ENCODE measurements at regions not wholly inside any gene's neighbourhood (a gene's known extent, or its start where the extent isn't known, plus 50 kb on each side); places are given as distances from the start of the nearest gene placed in this dataset.
"Not testable (repeated sequence)": the region's sequence is repeated elsewhere in the genome, so short reads cannot be mapped to it uniquely, and the experiment has no call there.

DNA sequence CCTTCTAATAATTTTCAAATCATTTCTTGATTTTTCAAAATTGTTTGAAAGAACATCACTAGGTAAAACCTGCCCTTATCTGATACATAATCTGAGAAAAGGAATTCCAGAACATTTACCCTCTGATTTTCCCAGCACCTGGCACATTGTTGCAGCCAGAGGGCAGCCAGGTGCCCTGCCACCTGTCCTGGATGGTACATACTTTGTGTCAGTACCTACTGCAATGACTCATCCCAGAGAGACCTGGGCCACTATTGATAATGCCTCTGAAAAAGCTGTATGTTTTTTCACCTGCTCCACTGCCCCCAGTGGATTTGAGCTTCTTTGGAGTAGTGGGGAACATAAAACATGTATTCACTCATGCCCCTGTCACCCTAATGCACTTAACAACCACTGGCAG, 648.9 kb upstream of the GBE1 start:
- DNase-seq (ENCODE audit: low read depth): no peak

DNA sequence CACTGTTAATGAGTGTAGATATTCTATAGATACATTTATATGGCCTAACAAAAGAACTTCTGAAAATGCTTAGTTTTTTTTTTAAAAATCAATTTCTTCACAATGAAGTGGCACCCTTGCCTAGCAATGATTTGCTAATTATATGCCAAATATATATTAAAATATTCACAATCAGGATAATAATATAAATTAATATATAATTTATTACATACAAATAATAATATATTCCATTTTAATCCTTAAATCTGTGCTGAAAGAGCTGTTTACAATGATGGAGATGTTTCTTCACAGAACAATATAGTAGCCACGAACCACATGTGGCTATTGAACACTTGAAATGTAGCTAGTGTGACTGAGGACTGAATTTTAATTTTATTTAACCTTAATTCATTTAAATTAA, 648.4 kb upstream of the GBE1 start:
- DNase-seq (ENCODE audit: low read depth): no peak

DNA sequence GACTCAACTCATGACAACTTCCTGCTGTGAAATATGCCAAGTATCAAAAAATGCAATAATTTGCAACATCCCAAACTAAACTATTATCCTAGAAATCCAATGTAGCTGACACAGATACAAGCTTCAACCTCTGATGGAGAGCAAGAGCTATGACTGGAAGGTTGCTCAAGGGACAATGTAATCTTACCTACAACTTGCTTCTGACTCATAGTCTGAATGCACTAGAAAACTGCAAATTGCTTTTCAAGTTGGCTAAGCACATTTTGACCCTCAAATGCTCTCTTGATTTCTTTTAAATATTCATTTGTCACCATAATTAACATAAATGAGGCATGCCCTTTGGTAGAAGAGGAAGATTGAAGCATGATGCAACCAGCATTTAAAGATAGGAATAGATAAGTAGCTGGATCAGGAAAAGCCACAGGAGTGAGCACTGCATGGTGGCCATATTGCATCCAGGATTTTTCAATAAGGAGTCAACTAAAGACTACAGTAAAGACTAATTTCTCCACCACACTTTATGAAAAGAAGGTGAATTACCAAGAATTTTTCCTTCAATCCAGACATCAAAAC, 630.8 kb upstream of the GBE1 start:
- DNase-seq (ENCODE audit: low read depth): no peak

DNA sequence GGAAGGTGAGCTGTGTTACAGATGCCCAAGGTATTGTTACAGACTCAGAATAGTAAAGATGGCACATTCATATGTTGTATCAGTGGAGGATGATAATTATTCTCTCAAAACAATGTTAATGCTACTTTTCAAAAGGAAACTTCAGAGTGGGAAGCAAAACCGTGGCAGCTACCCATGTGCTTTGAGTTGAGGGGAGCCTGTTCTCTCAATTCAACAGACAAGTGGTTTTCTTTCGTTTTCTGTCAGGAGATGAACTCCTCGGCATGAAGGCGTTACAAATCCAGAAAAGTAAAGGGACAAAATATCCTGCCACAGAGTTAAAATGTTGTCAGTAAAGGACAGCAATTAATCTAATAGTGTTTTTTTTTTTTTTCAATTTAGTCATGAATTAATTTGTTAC, 629.4 kb upstream of the GBE1 start:
- no peak for DNase-seq (ENCODE audit: low read depth)

DNA sequence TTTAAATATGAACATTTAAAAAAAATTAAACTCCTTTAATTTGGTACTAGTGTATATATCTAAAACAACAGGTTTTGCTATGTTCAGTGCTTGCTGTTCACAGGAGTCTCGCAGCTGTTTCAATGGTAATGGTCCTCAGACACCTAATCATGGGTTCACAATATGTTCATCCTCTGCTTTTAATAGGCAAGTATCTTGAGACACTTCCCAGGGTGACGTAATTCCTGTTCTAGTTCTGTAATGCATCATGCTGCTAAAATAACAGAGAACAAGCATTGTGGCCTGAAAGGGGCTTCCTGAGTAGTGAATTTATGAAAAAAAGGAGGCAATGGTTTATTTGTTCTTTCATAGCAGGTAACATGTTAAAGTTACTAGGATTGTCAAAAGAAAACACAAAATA, 625.2 kb upstream of the GBE1 start:
- DNase-seq (ENCODE audit: low read depth): no peak

DNA sequence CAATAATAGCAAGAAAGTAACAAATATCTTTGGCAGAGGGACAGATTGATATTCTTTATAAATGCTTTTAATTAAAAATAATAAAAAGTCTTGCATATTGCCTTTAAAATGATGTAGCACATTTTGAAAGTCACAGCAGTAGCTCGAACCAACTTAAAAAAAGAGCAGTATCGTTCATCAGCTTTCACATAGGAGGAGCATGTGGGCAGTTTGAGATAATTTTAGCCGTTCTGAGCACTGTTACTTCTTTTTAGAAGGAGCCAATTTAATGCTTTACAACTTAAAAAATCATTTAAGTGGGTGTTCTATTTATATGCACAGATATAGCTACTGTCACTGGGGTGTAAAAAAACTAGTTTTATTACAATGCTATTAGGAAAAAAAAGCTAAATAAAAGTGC, 622.7 kb upstream of the GBE1 start:
- no peak for DNase-seq (ENCODE audit: low read depth)

DNA sequence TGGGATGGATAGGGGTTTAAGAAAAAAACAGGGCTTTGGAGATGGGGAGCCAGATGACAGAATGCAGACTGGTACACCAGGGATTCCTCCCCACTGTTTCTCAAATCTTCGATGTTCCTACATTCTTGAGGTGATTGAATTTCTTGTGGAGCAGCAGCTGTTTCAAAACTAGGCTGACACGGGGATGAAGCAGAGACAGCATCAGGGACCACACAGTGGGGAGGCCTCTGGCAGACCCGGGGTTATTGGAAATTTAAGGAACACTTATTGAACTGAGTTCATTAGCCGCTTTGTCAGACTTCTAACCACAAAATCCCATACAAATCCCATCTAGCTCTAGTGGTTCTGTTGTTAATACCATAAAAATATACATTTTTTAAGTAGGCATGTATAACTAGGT, 621.4 kb upstream of the GBE1 start:
- DNase-seq (ENCODE audit: low read depth): no peak

DNA sequence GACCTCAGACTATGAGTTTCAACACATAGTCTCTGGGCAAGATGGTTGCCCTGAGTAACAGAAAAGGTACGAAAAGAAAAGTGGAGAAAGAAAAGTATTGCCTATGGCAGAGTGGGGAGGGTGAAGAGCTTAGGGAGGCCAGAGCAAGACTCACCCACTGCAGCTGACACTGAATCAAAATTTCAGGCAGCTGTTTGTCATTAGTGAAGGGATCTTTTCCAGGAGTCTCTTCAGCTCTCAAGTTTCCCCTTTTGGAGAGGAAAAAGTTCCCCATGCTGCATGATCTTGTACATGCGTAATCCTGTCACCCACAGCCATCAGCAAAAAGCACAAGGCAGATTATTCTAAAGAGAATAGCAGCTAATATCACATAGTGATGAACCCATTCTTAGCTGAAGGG, 616.9 kb upstream of the GBE1 start:
- DNase-seq (ENCODE audit: low read depth): no peak

DNA sequence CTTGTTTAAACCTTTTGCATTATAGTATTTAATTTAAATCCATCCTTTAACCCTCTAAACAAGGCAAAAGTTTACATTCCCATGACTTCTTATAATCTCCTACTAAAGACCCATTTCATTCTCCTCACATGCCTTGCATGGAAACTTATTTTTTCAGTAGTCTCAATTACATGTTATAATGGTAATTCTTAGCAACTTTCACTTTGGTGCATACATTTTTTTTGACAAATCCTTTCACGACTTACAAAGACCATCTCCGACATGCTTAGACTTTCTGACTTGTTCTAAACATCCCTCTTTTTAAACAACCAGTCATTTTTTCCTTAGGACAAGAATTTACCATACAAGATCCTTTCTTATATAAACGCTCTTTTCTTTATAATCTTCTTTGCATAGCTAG, 615.4 kb upstream of the GBE1 start:
- no peak for DNase-seq (ENCODE audit: low read depth)

DNA sequence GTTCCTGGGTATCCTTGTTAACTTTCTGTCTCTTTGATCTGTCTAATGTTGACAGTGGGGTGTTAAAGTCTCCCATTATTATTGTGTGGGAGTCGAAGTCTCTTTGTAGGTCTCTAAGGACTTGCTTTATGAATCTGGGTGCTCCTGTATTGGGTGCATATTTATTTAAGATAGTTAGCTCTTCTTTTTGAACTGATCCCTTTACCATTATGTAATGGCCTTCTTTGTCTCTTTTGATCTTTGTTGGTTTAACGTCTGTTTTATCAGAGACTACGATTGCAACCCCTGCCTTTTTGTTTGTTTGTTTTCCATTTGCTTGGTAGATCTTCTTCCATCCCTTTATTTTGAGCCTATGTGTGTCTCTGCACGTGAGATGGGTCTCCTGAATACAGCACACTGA, 612.4 kb upstream of the GBE1 start:
- DNase-seq (ENCODE audit: low read depth): not testable (repeated sequence)

DNA sequence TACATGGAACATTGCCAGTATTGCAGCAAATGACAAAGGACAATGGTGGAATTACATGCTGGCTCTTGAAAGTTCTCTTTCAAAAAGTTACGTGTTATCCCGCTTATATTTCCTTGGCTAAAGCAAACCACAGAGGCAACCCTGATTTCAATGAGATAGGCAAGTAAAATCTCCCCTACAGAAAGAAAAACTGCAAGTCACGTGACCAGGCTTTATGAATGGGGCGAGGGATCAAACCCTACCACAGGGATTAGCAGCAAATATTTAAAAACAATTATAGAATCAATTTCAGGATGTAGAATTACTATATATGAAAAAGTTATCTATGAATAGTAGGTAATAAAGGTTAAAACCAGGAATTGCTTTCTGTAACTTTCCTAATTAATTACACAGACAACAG, 603.4 kb upstream of the GBE1 start:
- no peak for DNase-seq (ENCODE audit: low read depth)

DNA sequence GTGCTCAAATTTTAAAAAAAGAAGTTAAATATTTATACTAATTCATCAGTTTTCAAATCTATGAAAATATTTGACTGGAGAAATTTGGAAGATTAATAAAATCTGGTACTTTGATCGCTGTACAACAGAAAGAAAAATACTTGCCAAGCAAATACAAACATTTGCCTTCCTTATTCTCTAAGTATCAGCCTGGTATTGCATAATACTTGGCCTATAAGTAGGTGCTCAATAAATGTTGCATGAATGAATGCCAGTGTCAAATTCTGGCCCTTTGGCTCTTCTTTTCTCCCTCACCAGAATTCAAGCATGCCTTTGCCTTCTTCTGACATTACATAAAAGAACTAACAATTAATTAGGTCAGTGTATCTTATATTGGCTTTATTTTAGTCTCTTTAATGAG, 601.7 kb upstream of the GBE1 start:
- no peak for DNase-seq (ENCODE audit: low read depth)

DNA sequence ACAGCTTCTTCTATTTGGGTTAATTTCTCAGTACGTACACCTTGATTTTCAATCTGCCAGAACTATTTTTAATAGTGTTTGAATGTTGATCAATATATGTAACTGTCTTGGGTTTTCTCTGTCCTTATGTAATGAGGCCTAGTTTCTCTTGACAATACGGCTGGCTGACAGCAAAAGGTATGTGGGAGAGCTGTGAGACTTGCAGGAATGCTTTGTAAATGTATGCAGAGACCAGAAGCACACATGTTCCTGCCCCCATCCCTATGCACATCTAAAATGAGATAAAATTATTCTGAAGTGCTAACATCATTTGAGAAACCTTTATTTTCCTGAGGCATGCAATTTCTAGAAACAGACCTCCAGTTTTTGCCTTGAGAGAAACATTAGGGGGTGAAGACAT, 593.8 kb upstream of the GBE1 start:
- no peak for DNase-seq (ENCODE audit: low read depth)

DNA sequence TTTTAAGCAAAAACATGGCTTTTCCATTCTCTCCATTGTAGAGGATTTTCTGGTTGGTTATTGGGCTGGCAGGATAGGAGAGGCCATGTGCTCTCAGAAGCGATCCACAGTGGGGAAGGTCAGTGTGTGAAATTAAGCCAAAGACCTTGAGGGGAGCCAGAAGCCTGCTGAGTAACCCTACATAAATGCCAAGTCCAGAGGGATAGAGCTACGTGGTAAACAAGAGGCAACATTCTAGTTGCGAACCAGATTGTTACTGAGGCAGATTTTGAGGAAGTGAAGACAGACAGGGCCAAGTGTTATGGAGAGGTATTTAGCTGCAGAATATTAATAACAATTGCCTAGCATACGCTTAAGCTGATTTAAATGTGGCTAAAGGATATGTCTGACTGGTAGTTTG, 592.8 kb upstream of the GBE1 start:
- DNase-seq (ENCODE audit: low read depth): no peak

DNA sequence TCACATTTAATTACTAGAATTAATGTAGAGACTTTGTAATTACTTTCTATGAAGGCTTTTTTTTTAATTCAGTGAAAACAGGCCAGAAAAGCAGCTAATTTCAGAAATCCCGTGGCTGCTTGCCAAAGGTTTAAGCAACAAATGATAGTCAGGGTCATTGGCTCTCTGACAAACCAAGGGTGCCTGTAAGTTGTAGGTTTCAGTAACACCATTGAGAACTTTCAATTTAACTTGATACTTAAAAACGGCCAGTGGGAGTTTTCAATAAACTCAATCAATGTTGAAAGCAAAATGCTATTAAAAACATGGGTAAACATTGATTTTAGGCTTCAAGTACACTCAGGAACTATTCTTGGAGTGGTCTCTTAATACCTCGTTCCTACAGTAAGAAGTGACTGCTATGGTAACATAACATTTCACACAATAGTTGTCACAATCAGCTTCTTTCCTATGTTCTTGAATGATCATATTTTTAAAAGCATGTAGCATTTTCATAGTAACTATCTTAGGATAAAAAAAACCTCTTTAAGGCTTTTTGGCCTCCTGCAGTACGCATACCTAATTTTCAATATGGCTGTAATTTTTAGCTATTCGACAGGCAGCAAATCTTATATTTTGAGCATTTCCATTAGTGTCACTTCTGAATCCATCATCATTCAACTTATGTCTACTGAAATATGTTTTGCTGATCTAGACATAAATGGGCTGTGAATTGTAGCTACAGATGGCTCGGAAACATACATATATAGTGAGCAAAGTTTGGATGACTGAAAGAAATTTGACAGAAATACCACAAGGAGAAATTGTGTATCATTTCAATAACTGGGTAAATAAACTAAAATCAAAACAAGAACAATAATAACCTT, 592.1 kb upstream of the GBE1 start:
- no peak for DNase-seq (ENCODE audit: low read depth)

DNA sequence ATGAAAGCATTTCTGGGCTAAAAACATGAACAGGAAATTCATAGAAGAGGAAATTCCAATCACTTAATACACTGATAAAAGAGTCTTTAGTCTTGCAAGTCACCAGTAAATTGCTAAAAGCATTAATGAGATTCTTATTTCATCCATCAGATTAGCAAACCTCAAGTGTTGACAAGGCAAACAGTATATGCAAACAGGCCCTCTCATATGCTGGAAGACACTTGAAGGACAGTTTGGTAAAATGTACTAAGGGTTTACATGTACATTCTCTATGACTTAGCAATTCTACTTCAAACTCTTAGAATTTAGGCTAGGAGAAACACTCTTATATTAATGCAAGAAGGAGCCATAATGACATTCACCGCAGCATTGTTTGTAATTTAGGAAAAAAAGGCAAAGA, 586.1 kb upstream of the GBE1 start:
- DNase-seq (ENCODE audit: low read depth): no peak

DNA sequence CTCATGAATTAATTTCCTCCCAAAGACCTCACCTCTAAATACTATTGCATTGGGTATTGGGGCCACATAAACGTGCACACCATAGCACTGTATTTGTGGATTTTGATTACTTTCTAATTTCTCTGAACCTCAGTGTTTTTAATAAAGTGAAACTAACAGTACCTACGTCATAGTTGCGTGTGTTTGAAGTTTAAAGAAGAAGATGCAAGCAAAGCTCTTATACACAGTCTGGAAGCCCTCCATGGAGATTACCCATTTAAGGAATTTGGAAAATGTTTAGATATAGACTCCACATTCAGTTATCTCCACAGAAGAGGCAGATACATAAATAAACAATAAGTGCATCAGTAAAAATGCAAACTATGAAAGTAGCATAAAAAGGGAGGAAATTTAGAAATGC, 581.1 kb upstream of the GBE1 start:
- no peak for DNase-seq (ENCODE audit: low read depth)

DNA sequence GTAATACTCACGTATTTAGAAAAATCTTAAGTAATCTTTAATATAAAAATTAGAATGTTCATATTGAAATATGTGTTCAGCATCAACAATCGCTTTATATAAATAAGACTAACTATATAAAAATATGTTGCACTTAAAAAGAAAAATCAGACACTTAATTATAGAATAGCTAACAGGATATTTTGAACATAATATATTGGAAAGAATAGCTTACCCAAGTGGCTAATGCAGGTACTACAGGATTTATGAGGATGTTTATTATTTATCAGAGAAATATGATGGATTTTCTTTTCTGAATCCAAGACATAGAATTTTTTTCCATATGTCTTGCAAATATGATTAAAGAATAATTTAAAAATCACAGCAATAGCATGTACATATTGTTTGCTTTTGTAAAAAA, 567.9 kb upstream of the GBE1 start:
- no peak for DNase-seq (ENCODE audit: low read depth)

DNA sequence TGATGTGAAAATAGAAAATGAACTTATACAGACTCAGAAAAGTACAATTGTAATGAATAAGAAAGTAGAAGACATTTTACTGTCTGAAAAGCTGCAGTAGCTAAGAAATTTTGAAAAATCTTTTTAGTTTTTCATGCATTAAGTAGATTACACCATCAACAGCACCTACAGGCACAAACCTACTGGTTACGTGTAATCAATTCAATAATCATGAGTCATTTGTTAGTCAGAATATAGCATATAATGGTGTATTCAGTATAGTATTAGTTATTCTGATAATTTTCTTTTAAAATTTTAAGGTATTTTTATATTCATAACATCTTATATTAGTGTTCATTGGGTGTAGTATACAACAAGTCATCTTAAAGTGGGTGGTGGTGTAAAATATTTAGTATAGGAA, 550.5 kb upstream of the GBE1 start:
- no peak for DNase-seq (ENCODE audit: low read depth)

DNA sequence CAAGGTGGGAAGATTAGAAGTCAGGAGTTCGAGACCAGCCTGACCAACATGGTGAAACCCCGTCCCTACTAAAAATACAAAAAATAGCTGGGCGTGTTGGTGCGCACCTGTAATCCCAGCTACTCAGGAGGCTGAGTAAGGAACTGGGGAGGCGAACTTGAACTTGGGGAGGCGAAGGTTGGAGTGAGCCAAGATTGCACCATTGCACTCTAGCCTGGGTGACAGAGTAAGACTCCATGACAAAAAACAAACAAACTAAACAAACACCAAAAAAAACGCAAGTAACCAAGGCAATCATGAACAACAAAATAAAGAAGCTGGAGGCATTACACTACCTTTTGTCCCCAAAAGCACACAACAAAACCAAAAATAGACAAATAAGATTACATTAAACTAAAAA, 547.3 kb upstream of the GBE1 start:
- DNase-seq (ENCODE audit: low read depth): no peak

DNA sequence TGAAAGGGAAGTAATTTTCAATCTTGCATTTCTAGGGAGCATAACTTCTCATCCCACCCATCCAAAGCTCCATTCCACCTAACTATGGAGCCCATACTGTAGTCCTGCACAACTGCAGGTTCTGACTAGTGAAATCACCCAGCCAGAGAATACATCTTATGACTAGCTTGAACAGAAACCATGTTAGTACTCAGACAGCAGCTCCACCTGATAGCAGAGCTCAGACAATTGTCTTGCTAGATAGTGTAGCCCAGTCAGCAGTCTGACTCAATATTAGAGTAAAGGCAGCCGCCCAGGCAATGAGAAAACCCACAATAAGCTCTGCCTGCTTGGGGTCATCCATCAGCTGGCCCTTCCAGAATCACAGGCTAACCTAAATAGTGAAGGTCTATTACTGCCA, 544.7 kb upstream of the GBE1 start:
- DNase-seq (ENCODE audit: low read depth): no peak

DNA sequence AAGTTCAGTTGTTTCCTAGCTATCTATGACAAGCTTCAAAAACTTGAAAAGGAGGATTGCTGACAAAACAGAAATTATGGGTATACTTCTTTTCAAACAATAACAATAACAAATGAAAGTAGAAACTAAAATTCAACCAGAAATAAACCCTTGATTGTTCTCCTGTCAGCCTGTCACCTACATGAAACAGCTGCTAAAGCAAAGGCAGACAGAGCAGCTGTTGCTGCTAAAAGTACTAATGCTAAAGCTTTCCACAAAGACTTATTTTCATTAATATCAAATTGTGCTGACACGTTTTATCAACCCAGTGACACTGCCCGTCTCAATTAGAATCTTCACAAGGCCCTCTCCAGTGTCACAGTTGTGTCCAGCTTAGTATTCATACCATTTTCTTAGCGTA, 533.2 kb upstream of the GBE1 start:
- DNase-seq (ENCODE audit: low read depth): no peak

DNA sequence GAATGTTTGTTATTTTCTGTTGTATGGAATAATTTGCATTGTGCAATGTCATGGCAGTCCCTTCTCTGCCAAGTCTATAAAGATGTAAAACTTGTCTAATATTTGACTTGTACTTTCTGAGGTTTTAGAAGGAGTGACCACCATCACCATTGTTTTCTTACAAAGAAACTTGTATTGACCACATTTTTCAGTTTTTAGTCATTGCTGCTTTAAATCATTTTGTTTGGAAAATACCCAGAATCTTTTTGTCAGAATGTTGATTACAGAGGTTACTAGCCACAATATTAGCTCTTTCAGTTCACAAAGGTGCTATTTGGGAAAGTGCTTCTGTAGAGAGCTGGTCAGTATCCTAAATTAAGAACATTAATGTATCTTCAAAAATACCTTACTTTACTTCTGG, 532.4 kb upstream of the GBE1 start:
- no peak for DNase-seq (ENCODE audit: low read depth)

DNA sequence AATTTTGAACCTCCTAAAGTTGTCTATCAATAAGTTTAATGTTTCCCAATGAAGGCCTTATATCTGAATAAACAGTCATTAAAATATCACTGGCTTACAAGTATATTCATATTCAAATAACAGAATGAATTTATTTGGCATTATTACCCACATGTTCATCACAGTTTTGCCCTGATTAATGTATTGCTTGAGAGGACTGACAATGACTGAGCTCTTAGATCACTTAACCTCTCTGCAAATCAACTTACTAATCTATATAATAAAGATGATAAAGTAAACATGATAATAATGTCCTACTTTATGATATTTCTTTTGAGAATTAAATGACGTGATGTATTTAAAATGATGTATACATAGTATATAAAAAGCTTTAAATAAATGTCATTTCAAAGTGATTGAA, 532.0 kb upstream of the GBE1 start:
- DNase-seq (ENCODE audit: low read depth): no peak

All from activated T-cell treated with anti-CD3 and anti-CD28 coated beads for 48 hours (primary cell).